ENCODE measurements at regions not wholly inside any gene's neighbourhood (a gene's known extent, or its start where the extent isn't known, plus 50 kb on each side); places are given as distances from the start of the nearest gene placed in this dataset.

DNA sequence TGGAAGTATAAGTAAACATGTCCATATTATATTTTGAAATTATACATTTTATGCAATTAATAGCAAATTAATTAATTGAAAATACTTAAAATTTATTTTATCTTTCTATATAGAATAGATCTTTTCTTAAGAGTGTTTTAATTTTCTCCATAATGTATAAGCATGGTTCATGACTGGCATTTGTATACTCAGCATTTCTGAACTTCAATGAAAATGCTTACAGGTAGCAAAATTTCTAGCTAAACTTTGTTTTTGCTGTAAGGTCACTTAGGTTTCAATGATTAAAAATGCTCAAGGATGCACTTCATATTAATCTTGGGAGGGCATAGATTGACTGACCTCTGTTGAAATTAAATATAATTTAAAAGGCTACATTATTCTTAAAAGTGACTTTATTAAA, 1108.1 kb downstream of the BRINP3 start:
- TF ChIP-seq, protein P1, sequence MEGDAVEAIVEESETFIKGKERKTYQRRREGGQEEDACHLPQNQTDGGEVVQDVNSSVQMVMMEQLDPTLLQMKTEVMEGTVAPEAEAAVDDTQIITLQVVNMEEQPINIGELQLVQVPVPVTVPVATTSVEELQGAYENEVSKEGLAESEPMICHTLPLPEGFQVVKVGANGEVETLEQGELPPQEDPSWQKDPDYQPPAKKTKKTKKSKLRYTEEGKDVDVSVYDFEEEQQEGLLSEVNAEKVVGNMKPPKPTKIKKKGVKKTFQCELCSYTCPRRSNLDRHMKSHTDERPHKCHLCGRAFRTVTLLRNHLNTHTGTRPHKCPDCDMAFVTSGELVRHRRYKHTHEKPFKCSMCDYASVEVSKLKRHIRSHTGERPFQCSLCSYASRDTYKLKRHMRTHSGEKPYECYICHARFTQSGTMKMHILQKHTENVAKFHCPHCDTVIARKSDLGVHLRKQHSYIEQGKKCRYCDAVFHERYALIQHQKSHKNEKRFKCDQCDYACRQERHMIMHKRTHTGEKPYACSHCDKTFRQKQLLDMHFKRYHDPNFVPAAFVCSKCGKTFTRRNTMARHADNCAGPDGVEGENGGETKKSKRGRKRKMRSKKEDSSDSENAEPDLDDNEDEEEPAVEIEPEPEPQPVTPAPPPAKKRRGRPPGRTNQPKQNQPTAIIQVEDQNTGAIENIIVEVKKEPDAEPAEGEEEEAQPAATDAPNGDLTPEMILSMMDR (IDR thresholded peaks at IDR 0.05; ENCODE audit: poor library complexity, severe bottlenecking) = no peak
- H3K4me1 ChIP-seq (ENCODE audit: insufficient read depth, poor library complexity, severe bottlenecking) = no peaks in the 10 kb centered on the region
- no peak for ATAC-seq (ENCODE audit: low read depth)

DNA sequence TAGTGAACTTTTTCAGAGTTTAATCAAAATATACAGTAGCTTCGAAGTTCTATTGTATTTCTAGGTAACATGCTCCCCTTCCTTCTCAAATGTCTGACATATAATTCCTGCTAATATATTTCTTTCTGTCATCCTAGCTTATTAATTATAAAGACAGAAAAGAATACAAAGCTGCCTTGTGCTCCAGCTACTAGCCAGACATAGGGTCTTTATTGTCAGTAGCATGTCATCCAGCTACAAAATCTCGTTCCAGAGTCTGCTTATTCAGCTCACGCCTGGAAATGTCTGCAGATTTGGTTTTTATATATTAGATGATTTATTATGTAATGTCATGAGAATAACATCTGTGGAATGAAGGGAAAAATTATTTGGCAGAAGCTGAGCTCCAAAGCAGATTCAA, 1102.8 kb downstream of the BRINP3 start:
- ATAC-seq (ENCODE audit: low read depth) (no peak), DNase-seq (ENCODE audit: low spot score) (no peak)
- TF ChIP-seq, protein P1 (IDR thresholded peaks at IDR 0.05; ENCODE audit: poor library complexity, severe bottlenecking) = no peak
- no peaks in the 10 kb centered on the region for H3K4me1 ChIP-seq (ENCODE audit: insufficient read depth, poor library complexity, severe bottlenecking)
- H3K9me3 ChIP-seq (ENCODE audit: severe bottlenecking) = no peaks in the 10 kb centered on the region
- H3K27me3 ChIP-seq (ENCODE audit: insufficient read depth, poor library complexity, severe bottlenecking) = no peaks in the 10 kb centered on the region
- no peaks in the 10 kb centered on the region for H3K36me3 ChIP-seq (ENCODE audit: low read depth)
- no peak overlapping the region for H3K27ac ChIP-seq (ENCODE audit: poor library complexity, severe bottlenecking)
- H3K4me3 ChIP-seq (ENCODE audit: severe bottlenecking) = no peak overlapping the region

More for the DNA sequence above, 1108.1 kb downstream of the BRINP3 start:
- no peaks in the 10 kb centered on the region for H3K36me3 ChIP-seq (ENCODE audit: low read depth)
- DNase-seq (ENCODE audit: low spot score) = no peak
- no peak overlapping the region for H3K27ac ChIP-seq (ENCODE audit: poor library complexity, severe bottlenecking)
- no peaks in the 10 kb centered on the region for H3K9me3 ChIP-seq (ENCODE audit: severe bottlenecking)
- H3K27me3 ChIP-seq (ENCODE audit: insufficient read depth, poor library complexity, severe bottlenecking) = no peaks in the 10 kb centered on the region
- H3K4me3 ChIP-seq (ENCODE audit: severe bottlenecking) = no peak overlapping the region

DNA sequence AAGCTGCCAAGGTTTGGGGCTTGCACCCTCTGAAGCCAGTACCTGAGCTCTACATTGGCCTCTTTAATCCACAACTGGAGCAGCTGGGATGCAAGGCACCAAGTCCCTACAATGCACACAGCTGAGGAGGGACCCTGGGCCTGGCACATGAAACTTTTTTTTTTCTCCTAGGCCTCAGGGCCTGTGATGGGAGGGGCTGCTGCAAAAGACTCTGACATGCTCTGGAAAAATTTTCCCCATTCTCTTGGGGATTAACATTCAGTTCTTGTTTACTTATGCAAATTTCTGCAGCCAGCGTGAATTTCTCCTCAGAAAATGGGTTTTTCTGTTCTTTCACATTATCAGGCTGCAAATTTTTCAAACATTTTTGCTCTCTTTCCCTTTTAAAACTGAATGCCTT, 1072.2 kb downstream of the BRINP3 start:
- Histone ChIP-seq H3K36me3 (ENCODE audit: low read depth) (no peaks in the 10 kb centered on the region), H3K27ac (ENCODE audit: poor library complexity, severe bottlenecking) (no peak overlapping the region), H3K4me1 (ENCODE audit: insufficient read depth, poor library complexity, severe bottlenecking) (no peaks in the 10 kb centered on the region), H3K9me3 (ENCODE audit: severe bottlenecking) (peaks cover 2% of the 10 kb centered on the region), H3K4me3 (ENCODE audit: severe bottlenecking) (no peak overlapping the region), H3K27me3 (ENCODE audit: insufficient read depth, poor library complexity, severe bottlenecking) (no peaks in the 10 kb centered on the region)
- DNase-seq (ENCODE audit: low spot score) (no peak), ATAC-seq (ENCODE audit: low read depth) (no peak)
- TF ChIP-seq, protein P1 (IDR thresholded peaks at IDR 0.05; ENCODE audit: poor library complexity, severe bottlenecking) = no peak

DNA sequence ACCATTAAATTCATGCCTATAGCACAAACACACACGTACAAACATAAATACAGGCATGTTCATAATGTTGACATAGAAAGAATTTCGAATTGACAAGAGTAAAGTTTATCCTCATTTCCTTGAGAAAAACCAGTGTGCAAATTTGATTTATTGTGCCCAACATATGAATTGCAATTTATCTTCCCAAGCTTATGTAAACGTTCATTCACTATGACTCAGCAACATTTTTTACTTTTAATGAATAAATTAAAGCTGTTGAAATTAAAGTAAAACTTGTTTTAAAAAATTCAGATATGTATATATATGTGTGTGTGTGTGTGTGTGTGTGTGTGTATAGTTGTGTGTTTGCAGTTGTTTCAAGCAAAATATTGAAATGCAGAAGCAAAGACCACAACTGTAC, 1067.9 kb downstream of the BRINP3 start:
- Histone ChIP-seq H3K27ac (ENCODE audit: poor library complexity, severe bottlenecking) (no peak overlapping the region), H3K9me3 (ENCODE audit: severe bottlenecking) (peaks cover 2% of the 10 kb centered on the region), H3K4me3 (ENCODE audit: severe bottlenecking) (no peak overlapping the region), H3K4me1 (ENCODE audit: insufficient read depth, poor library complexity, severe bottlenecking) (no peaks in the 10 kb centered on the region), H3K36me3 (ENCODE audit: low read depth) (no peaks in the 10 kb centered on the region), H3K27me3 (ENCODE audit: insufficient read depth, poor library complexity, severe bottlenecking) (no peaks in the 10 kb centered on the region)
- DNase-seq (ENCODE audit: low spot score) = no peak
- TF ChIP-seq, protein P1 (IDR thresholded peaks at IDR 0.05; ENCODE audit: poor library complexity, severe bottlenecking) = no peak
- no peak for ATAC-seq (ENCODE audit: low read depth)

DNA sequence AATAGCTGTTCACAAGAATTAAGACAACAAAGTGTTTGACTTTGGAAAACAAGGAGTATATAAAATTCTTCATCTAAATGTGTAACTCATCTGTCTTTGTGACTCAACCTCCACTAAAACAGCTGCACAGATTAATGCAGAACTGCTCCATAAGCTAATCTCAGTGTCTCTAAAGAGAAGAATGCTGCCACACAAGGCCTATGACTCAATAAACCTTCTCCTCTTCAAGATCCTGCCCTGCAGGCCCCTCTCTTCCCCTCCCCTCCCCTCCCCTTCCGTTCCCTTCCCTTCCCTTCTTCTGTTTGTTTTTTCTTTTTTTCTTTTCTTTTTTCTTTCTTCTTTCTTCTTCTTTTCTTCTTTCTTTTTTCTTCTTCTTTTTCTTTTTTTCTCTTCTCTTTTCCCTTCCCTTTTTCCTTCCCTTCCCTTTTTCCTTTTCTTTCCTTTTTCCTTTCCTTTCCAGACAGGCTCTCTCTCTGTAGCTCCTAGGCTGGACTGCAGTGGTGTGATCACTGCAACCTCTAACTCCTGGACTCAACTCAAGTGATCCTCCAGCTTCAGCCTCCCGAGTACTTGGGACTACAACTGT, 1052.8 kb downstream of the BRINP3 start:
- Histone ChIP-seq H3K27me3 (ENCODE audit: insufficient read depth, poor library complexity, severe bottlenecking) (no peaks in the 10 kb centered on the region), H3K4me1 (ENCODE audit: insufficient read depth, poor library complexity, severe bottlenecking) (no peaks in the 10 kb centered on the region), H3K4me3 (ENCODE audit: severe bottlenecking) (no peak overlapping the region), H3K9me3 (ENCODE audit: severe bottlenecking) (no peaks in the 10 kb centered on the region), H3K36me3 (ENCODE audit: low read depth) (no peaks in the 10 kb centered on the region), H3K27ac (ENCODE audit: poor library complexity, severe bottlenecking) (no peak overlapping the region)
- DNase-seq (ENCODE audit: low spot score) (no peak), ATAC-seq (ENCODE audit: low read depth) (peak; percentile 41; the same call in 1 of the 3 replicates)
- TF ChIP-seq, protein P1 (IDR thresholded peaks at IDR 0.05; ENCODE audit: poor library complexity, severe bottlenecking) = no peak
